Prostate gland (tissue), 2 donors: ENCODE measurements at regions not wholly inside any gene's neighbourhood (a gene's known extent, or its start where the extent isn't known, plus 50 kb on each side); places are given as distances from the start of the nearest gene placed in this dataset.

ENCODE experiments used
- DNase-seq: peaks from one replicate; pipeline ENCODE4 v3.0.0-alpha.2; 2019; ENCODE audit warnings: low spot score
- H3K27ac ChIP-seq, 2 donors: fragments of 200-600 bp; sonication (generic); 2 replicates each; pipeline ENCODE4 v1.5.1; 2017 to 2019
- H3K27me3 ChIP-seq: fragments of 200-600 bp; sonication (generic); replicated peaks from 2 replicates; pipeline ENCODE4 v1.5.1; 2019; ENCODE audit not compliant: insufficient read depth
- H3K36me3 ChIP-seq, 2 donors: fragments of 200-600 bp; sonication (generic); 1 replicate in 1 of 2; 2 replicates in 1 of 2; pipeline versions ENCODE4 v1.5.1 to v1.8.1; 2017 to 2019
- H3K4me1 ChIP-seq: fragments of 200-600 bp; sonication (generic); replicated peaks from 2 replicates; pipeline ENCODE4 v1.5.1; 2019
- H3K4me3 ChIP-seq, 2 donors: fragments of 200-600 bp; sonication (generic); 2 replicates each; pipeline ENCODE4 v1.5.1; 2017 to 2019
- H3K9me3 ChIP-seq: fragments of 200-600 bp; sonication (generic); 2 replicates; pipeline ENCODE4 v1.5.1; 2017
- CTCF ChIP-seq, 4 experiments: fragments of 200-600 bp in 2 of 4; fragments of 450-650 bp in 2 of 4; sonication (generic) in 2 of 4; IDR thresholded peaks; 1 replicate in 3 of 4; 2 replicates in 1 of 4; pipeline ENCODE4 v1.5.1; 2016 to 2019; ENCODE audit warnings: antibody characterized with exemption in 4 of 4, mild to moderate bottlenecking in 2 of 4, moderate library complexity in 2 of 4
- POLR2A ChIP-seq: fragments of 450-650 bp; IDR thresholded peaks from one replicate; pipeline ENCODE4 v1.6.1; 2016; ENCODE audit warnings: antibody characterized with exemption, mild to moderate bottlenecking
- POLR2AphosphoS5 ChIP-seq: sonication (generic); formaldehyde crosslinking; IDR thresholded peaks from one replicate; pipeline ENCODE4 v1.6.1; 2017; ENCODE audit warnings: antibody characterized with exemption
- WGBS: methylation state at CpG from one replicate; pipeline ENCODE4 v1.1.5; 2018; 5-methylcytosine and 5-hydroxymethylcytosine counted together
- intact Hi-C: fragments of 100-400 bp; cut with DNase I; formaldehyde crosslinking; loops from one replicate; pipeline ENCODE4 v1.14.2; 2022

GRCh38 chr4:164320847-164321246 is 433.1 kb upstream of the SMIM31 start:
- 69% methylated on average over 6 of the region's 6 CpGs for WGBS
- no peak overlapping the region for H3K4me3 ChIP-seq
- DNase-seq = no peak
- intact Hi-C loops = no loop called here
- no peaks in the 10 kb centered on the region for H3K36me3 ChIP-seq
- H3K27me3 ChIP-seq = no peaks in the 10 kb centered on the region
- H3K4me1 ChIP-seq = no peaks in the 10 kb centered on the region
- H3K9me3 ChIP-seq = no peaks in the 10 kb centered on the region
- TF ChIP-seq POLR2AphosphoS5 = no peak
- no peak for TF ChIP-seq CTCF (IDR thresholded peaks at IDR 0.05)
- no peak for TF ChIP-seq POLR2A
- no peak overlapping the region for H3K27ac ChIP-seq

GRCh38 chr4:164326056-164326455 is 427.9 kb upstream of the SMIM31 start:
- Histone ChIP-seq H3K27me3 (no peaks in the 10 kb centered on the region), H3K4me1 (no peaks in the 10 kb centered on the region), H3K9me3 (no peaks in the 10 kb centered on the region), H3K36me3 (no peaks in the 10 kb centered on the region), H3K27ac (no peak overlapping the region), H3K4me3 (no peak overlapping the region)
- WGBS = 88% methylated on average over 1 of the region's 1 CpG
- no peak for TF ChIP-seq POLR2AphosphoS5
- no peak for TF ChIP-seq POLR2A
- TF ChIP-seq CTCF (IDR thresholded peaks at IDR 0.05) = no peak
- intact Hi-C loops = no loop called here
- DNase-seq = no peak

GRCh38 chr4:164337219-164337944 is 416.5 kb upstream of the SMIM31 start:
- TF ChIP-seq POLR2A (no peak), POLR2AphosphoS5 (no peak), CTCF (IDR thresholded peaks at IDR 0.05) (no peak)
- Histone ChIP-seq H3K36me3 (no peaks in the 10 kb centered on the region), H3K9me3 (no peaks in the 10 kb centered on the region), H3K27ac (no peak overlapping the region), H3K4me3 (no peak overlapping the region), H3K4me1 (no peaks in the 10 kb centered on the region), H3K27me3 (no peaks in the 10 kb centered on the region)
- DNase-seq = no peak
- intact Hi-C loops = no loop called here

DNA sequence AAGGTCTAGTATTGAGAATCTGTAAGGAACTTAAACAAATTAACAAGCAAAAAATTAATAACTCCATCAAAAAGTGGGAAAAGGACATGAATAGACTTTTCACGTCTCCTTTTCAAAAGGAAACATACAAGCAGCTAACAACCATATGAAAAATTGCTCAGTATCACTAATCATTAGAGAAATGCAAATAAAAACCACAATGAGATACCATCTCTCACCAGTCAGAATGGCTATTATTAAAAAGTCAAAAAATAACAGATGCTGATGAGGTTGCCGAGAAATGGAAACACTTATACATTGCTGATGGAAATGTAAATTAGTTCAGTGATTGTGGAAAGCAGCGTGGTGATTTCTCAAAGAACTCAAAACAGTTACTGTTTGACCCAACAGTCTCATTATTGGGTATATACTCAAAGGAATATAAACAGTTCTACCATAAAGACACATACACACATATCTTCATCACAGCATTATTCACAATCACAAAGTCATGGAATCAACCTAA is 410.4 kb upstream of the SMIM31 start:
- 75% methylated on average over 3 of the region's 3 CpGs for WGBS
- no peaks in the 10 kb centered on the region for H3K9me3 ChIP-seq
- H3K4me1 ChIP-seq = no peaks in the 10 kb centered on the region
- H3K36me3 ChIP-seq = no peaks in the 10 kb centered on the region
- DNase-seq = no peak
- H3K27ac ChIP-seq = no peak overlapping the region
- no peak overlapping the region for H3K4me3 ChIP-seq
- no peak for TF ChIP-seq CTCF (IDR thresholded peaks at IDR 0.05)
- TF ChIP-seq POLR2AphosphoS5 = no peak
- no peak for TF ChIP-seq POLR2A
- no peaks in the 10 kb centered on the region for H3K27me3 ChIP-seq
- intact Hi-C loops = no loop called here

GRCh38 chr4:164345756-164346155 is 408.2 kb upstream of the SMIM31 start:
- Histone ChIP-seq H3K9me3 (no peaks in the 10 kb centered on the region), H3K27me3 (no peaks in the 10 kb centered on the region), H3K4me3 (no peak overlapping the region), H3K27ac (no peak overlapping the region), H3K36me3 (no peaks in the 10 kb centered on the region), H3K4me1 (no peaks in the 10 kb centered on the region)
- DNase-seq = no peak
- intact Hi-C loops = no loop called here
- TF ChIP-seq POLR2AphosphoS5 = no peak
- no peak for TF ChIP-seq POLR2A
- TF ChIP-seq CTCF (IDR thresholded peaks at IDR 0.05) = no peak
